ENCODE measurements at regions not wholly inside any gene's neighbourhood (a gene's known extent, or its start where the extent isn't known, plus 50 kb on each side); places are given as distances from the start of the nearest gene placed in this dataset.
"Not testable (repeated sequence)": the region's sequence is repeated elsewhere in the genome, so short reads cannot be mapped to it uniquely, and the experiment has no call there.

GRCh38 chr14:96713426-96713825, 83.8 kb upstream of the VRK1 start:
- no peak overlapping the region for H3K27ac ChIP-seq (ENCODE audit: low read depth, low read length)
- H4K8ac ChIP-seq (ENCODE audit: low read depth, low read length): no peak overlapping the region
- H2AK5ac ChIP-seq (ENCODE audit: low read length): no peak overlapping the region
- H2BK5ac ChIP-seq (ENCODE audit: low read length): no peak overlapping the region
- H3K4me2 ChIP-seq (ENCODE audit: low read length): no peak overlapping the region
- H3K56ac ChIP-seq (ENCODE audit: low read length): no peak overlapping the region
- no peak overlapping the region for H4K5ac ChIP-seq (ENCODE audit: low read length)
- H3K23ac ChIP-seq (ENCODE audit: low read length): no peak overlapping the region
- DNase-seq: no peak
- no peak overlapping the region for H3K9ac ChIP-seq (ENCODE audit: low read length)
- H2BK120ac ChIP-seq (ENCODE audit: low read depth, low read length): no peak overlapping the region
- H3K79me1 ChIP-seq (ENCODE audit: low read length): no peaks in the 10 kb centered on the region
- H3K4me1 ChIP-seq (ENCODE audit: control insufficient read depth, low read depth, low read length): no peaks in the 10 kb centered on the region
- no peaks in the 10 kb centered on the region for H3K79me2 ChIP-seq (ENCODE audit: control insufficient read depth, insufficient read depth, low read length)
- H3K36me3 ChIP-seq (ENCODE audit: control insufficient read depth, insufficient read depth, low read length): no peaks in the 10 kb centered on the region
- no peak overlapping the region for H3K18ac ChIP-seq (ENCODE audit: low read length)
- no CpG with 5 or more reads among the region's 7 CpGs for WGBS (ENCODE audit: extremely low coverage, insufficient coverage, low lambda C conversion rate)
- H3K4ac ChIP-seq (ENCODE audit: low read depth, low read length): no peak overlapping the region
- no peaks in the 10 kb centered on the region for H3K27me3 ChIP-seq (ENCODE audit: insufficient read depth, low read length, poor library complexity)
- no peak overlapping the region for H3K4me3 ChIP-seq (ENCODE audit: low read length)
- no peak overlapping the region for H2BK15ac ChIP-seq (replicated peaks; ENCODE audit: low read depth)

GRCh38 chr14:96714537-96714936, 82.6 kb upstream of the VRK1 start:
- H4K8ac ChIP-seq (ENCODE audit: low read depth, low read length); H3K4me1 ChIP-seq (ENCODE audit: control insufficient read depth, low read depth, low read length); H3K27me3 ChIP-seq (ENCODE audit: insufficient read depth, low read length, poor library complexity); H3K4me2 ChIP-seq (ENCODE audit: low read length); H3K9ac ChIP-seq (ENCODE audit: low read length); DNase-seq; H3K79me2 ChIP-seq (ENCODE audit: control insufficient read depth, insufficient read depth, low read length); H3K4me3 ChIP-seq (ENCODE audit: low read length); H3K18ac ChIP-seq (ENCODE audit: low read length); H2AK5ac ChIP-seq (ENCODE audit: low read length); H3K56ac ChIP-seq (ENCODE audit: low read length); H3K79me1 ChIP-seq (ENCODE audit: low read length); H2BK15ac ChIP-seq (replicated peaks; ENCODE audit: low read depth); H2BK120ac ChIP-seq (ENCODE audit: low read depth, low read length); H3K36me3 ChIP-seq (ENCODE audit: control insufficient read depth, insufficient read depth, low read length); H3K4ac ChIP-seq (ENCODE audit: low read depth, low read length); H3K27ac ChIP-seq (ENCODE audit: low read depth, low read length); H3K23ac ChIP-seq (ENCODE audit: low read length); H4K5ac ChIP-seq (ENCODE audit: low read length); H2BK5ac ChIP-seq (ENCODE audit: low read length): not testable (repeated sequence)
- no CpG with 5 or more reads among the region's 10 CpGs for WGBS (ENCODE audit: extremely low coverage, insufficient coverage, low lambda C conversion rate)

GRCh38 chr14:96717116-96717515, 80.1 kb upstream of the VRK1 start:
- Histone ChIP-seq H3K79me2 (ENCODE audit: control insufficient read depth, insufficient read depth, low read length) (no peaks in the 10 kb centered on the region), H4K5ac (ENCODE audit: low read length) (no peak overlapping the region), H3K4me3 (ENCODE audit: low read length) (no peak overlapping the region), H3K4me1 (ENCODE audit: control insufficient read depth, low read depth, low read length) (no peaks in the 10 kb centered on the region), H3K9ac (ENCODE audit: low read length) (no peak overlapping the region), H4K8ac (ENCODE audit: low read depth, low read length) (no peak overlapping the region), H3K23ac (ENCODE audit: low read length) (no peak overlapping the region), H3K27me3 (ENCODE audit: insufficient read depth, low read length, poor library complexity) (no peaks in the 10 kb centered on the region), H3K27ac (ENCODE audit: low read depth, low read length) (no peak overlapping the region), H3K4ac (ENCODE audit: low read depth, low read length) (no peak overlapping the region), H2BK15ac (replicated peaks; ENCODE audit: low read depth) (no peak overlapping the region), H3K36me3 (ENCODE audit: control insufficient read depth, insufficient read depth, low read length) (no peaks in the 10 kb centered on the region), H2AK5ac (ENCODE audit: low read length) (no peak overlapping the region), H3K79me1 (ENCODE audit: low read length) (no peaks in the 10 kb centered on the region), H3K56ac (ENCODE audit: low read length) (no peak overlapping the region), H2BK120ac (ENCODE audit: low read depth, low read length) (no peak overlapping the region), H3K18ac (ENCODE audit: low read length) (no peak overlapping the region), H3K4me2 (ENCODE audit: low read length) (no peak overlapping the region), H2BK5ac (ENCODE audit: low read length) (no peak overlapping the region)
- DNase-seq: no peak
- no CpG with 5 or more reads among the region's 5 CpGs for WGBS (ENCODE audit: extremely low coverage, insufficient coverage, low lambda C conversion rate)

GRCh38 chr14:96718407-96718806, 78.8 kb upstream of the VRK1 start:
- Histone ChIP-seq H3K18ac (ENCODE audit: low read length) (no peak overlapping the region), H3K23ac (ENCODE audit: low read length) (no peak overlapping the region), H2BK15ac (replicated peaks; ENCODE audit: low read depth) (no peak overlapping the region), H2AK5ac (ENCODE audit: low read length) (no peak overlapping the region), H2BK120ac (ENCODE audit: low read depth, low read length) (no peak overlapping the region), H3K9ac (ENCODE audit: low read length) (no peak overlapping the region), H2BK5ac (ENCODE audit: low read length) (no peak overlapping the region), H3K27ac (ENCODE audit: low read depth, low read length) (no peak overlapping the region), H3K79me2 (ENCODE audit: control insufficient read depth, insufficient read depth, low read length) (no peaks in the 10 kb centered on the region), H3K4me3 (ENCODE audit: low read length) (no peak overlapping the region), H3K79me1 (ENCODE audit: low read length) (no peaks in the 10 kb centered on the region), H4K5ac (ENCODE audit: low read length) (no peak overlapping the region), H3K4ac (ENCODE audit: low read depth, low read length) (no peak overlapping the region), H3K56ac (ENCODE audit: low read length) (no peak overlapping the region), H3K36me3 (ENCODE audit: control insufficient read depth, insufficient read depth, low read length) (no peaks in the 10 kb centered on the region), H3K4me1 (ENCODE audit: control insufficient read depth, low read depth, low read length) (no peaks in the 10 kb centered on the region), H4K8ac (ENCODE audit: low read depth, low read length) (no peak overlapping the region), H3K4me2 (ENCODE audit: low read length) (no peak overlapping the region), H3K27me3 (ENCODE audit: insufficient read depth, low read length, poor library complexity) (no peaks in the 10 kb centered on the region)
- no peak for DNase-seq
- no CpG with 5 or more reads among the region's 4 CpGs for WGBS (ENCODE audit: extremely low coverage, insufficient coverage, low lambda C conversion rate)

GRCh38 chr14:96720702-96721101, 76.5 kb upstream of the VRK1 start:
- not testable (repeated sequence) for H2AK5ac ChIP-seq (ENCODE audit: low read length); H2BK120ac ChIP-seq (ENCODE audit: low read depth, low read length); H3K36me3 ChIP-seq (ENCODE audit: control insufficient read depth, insufficient read depth, low read length); H3K56ac ChIP-seq (ENCODE audit: low read length); H3K18ac ChIP-seq (ENCODE audit: low read length); DNase-seq; H3K4me3 ChIP-seq (ENCODE audit: low read length); H3K27me3 ChIP-seq (ENCODE audit: insufficient read depth, low read length, poor library complexity); H2BK15ac ChIP-seq (replicated peaks; ENCODE audit: low read depth); H3K4ac ChIP-seq (ENCODE audit: low read depth, low read length); H2BK5ac ChIP-seq (ENCODE audit: low read length); H3K79me2 ChIP-seq (ENCODE audit: control insufficient read depth, insufficient read depth, low read length); H4K5ac ChIP-seq (ENCODE audit: low read length); H3K4me2 ChIP-seq (ENCODE audit: low read length); H3K9ac ChIP-seq (ENCODE audit: low read length); H3K4me1 ChIP-seq (ENCODE audit: control insufficient read depth, low read depth, low read length); H3K23ac ChIP-seq (ENCODE audit: low read length); H3K79me1 ChIP-seq (ENCODE audit: low read length); H3K27ac ChIP-seq (ENCODE audit: low read depth, low read length); H4K8ac ChIP-seq (ENCODE audit: low read depth, low read length)
- WGBS (ENCODE audit: extremely low coverage, insufficient coverage, low lambda C conversion rate): no CpG with 5 or more reads among the region's 6 CpGs

GRCh38 chr14:96722736-96723135, 74.4 kb upstream of the VRK1 start:
- Histone ChIP-seq H3K27me3 (ENCODE audit: insufficient read depth, low read length, poor library complexity) (no peaks in the 10 kb centered on the region), H2BK5ac (ENCODE audit: low read length) (no peak overlapping the region), H3K79me2 (ENCODE audit: control insufficient read depth, insufficient read depth, low read length) (no peaks in the 10 kb centered on the region), H4K8ac (ENCODE audit: low read depth, low read length) (no peak overlapping the region), H3K23ac (ENCODE audit: low read length) (no peak overlapping the region), H3K18ac (ENCODE audit: low read length) (no peak overlapping the region), H2BK15ac (replicated peaks; ENCODE audit: low read depth) (no peak overlapping the region), H4K5ac (ENCODE audit: low read length) (no peak overlapping the region), H3K4me2 (ENCODE audit: low read length) (no peak overlapping the region), H3K27ac (ENCODE audit: low read depth, low read length) (no peak overlapping the region), H2AK5ac (ENCODE audit: low read length) (no peak overlapping the region), H3K56ac (ENCODE audit: low read length) (no peak overlapping the region), H3K36me3 (ENCODE audit: control insufficient read depth, insufficient read depth, low read length) (no peaks in the 10 kb centered on the region), H3K4ac (ENCODE audit: low read depth, low read length) (no peak overlapping the region), H3K4me1 (ENCODE audit: control insufficient read depth, low read depth, low read length) (no peaks in the 10 kb centered on the region), H3K79me1 (ENCODE audit: low read length) (no peaks in the 10 kb centered on the region), H3K4me3 (ENCODE audit: low read length) (no peak overlapping the region), H2BK120ac (ENCODE audit: low read depth, low read length) (no peak overlapping the region), H3K9ac (ENCODE audit: low read length) (no peak overlapping the region)
- no peak for DNase-seq
- no CpG with 5 or more reads among the region's 6 CpGs for WGBS (ENCODE audit: extremely low coverage, insufficient coverage, low lambda C conversion rate)
